GM18868 (cell line): ENCODE measurements at regions not wholly inside any gene's neighbourhood (a gene's known extent, or its start where the extent isn't known, plus 50 kb on each side); places are given as distances from the start of the nearest gene placed in this dataset.
"Not testable (repeated sequence)": the region's sequence is repeated elsewhere in the genome, so short reads cannot be mapped to it uniquely, and the experiment has no call there.

ENCODE experiments used
- ATAC-seq: cut with Tn5 transposase; IDR thresholded peaks from one replicate; pipeline ENCODE4 v1.9.1; 2021; ENCODE audit warnings: mild to moderate bottlenecking, moderate library complexity; ENCODE audit not compliant: unreplicated experiment

DNA sequence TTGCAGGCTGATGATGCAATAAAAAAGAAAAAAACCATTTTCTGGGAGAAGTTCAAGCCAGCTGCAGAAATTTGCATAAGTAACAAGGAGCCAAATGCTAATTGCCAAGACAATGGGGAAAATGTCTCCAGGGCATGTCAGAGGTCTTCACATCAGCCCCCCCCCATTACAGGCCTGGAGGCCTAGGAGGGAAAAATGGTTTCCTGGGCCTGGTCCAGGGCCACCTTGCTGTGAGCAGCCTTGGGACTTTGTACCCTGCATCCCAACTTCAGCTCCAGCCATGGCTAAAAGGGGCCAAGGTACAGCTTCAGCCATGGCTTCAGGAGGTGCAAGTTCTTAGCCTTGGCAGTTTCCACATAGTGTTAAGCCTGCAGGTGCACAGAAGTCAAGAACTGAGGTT is 160.0 kb upstream of the IRS4 start:
- ATAC-seq, result not testable (repeated sequence)

- no peak for ATAC-seq
Measured at GRCh38 chrX:108892501-108892900, 156.1 kb upstream of the IRS4 start.

- ATAC-seq, result no peak
Measured at GRCh38 chrX:108875548-108875947, 139.2 kb upstream of the IRS4 start.

- ATAC-seq, result not testable (repeated sequence)
Measured at GRCh38 chrX:108843039-108843438, 106.7 kb upstream of the IRS4 start.

DNA sequence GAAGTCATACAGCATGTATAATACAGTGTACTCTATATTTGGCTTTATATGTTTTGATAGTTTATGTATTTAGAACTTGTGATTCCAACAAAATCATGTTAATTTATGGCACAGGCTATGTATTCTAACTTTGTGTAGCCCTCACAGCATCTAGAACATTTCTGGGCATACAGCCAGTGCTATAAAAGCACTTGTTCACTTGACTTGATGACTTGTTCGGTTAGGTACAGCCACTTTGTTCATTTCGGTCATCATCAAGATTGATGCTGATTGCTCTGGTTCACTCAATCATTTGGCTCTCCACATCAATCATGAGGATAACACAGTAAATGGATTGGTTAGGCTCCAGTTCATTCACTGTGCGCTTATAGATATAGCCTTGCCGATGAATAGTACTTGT is 97.6 kb upstream of the IRS4 start:
- no peak for ATAC-seq

GRCh38 chrX:108811891-108812290 is 75.5 kb upstream of the IRS4 start:
- no peak for ATAC-seq

- no peak for ATAC-seq
Measured at GRCh38 chrX:108795240-108795639, 58.9 kb upstream of the IRS4 start.
